H1 (cell line): ENCODE measurements at regions not wholly inside any gene's neighbourhood (a gene's known extent, or its start where the extent isn't known, plus 50 kb on each side); places are given as distances from the start of the nearest gene placed in this dataset.

ENCODE experiments used
- CTCF ChIA-PET: fragments of 300-600 bp; sonication (Branson Sonifier 250); formaldehyde crosslinking; loops from one replicate; lab custom pipeline; 2021; ENCODE audit not compliant: partially characterized antibody; lab: Charles Lee
- POLR2A ChIA-PET: fragments of 300-600 bp; sonication (Branson Sonifier 250); formaldehyde crosslinking; loops from one replicate; lab custom pipeline; 2021; ENCODE audit warnings: inconsistent platforms; ENCODE audit not compliant: partially characterized antibody; lab: Charles Lee
- DNase-seq, 2 experiments: peaks; one replicate each; pipeline versions ENCODE4 v3.0.0 to v3.0.0-alpha.2; 2010 to 2022; ENCODE audit warnings: low spot score in 2 of 2, low read depth in 1 of 2, mixed read lengths in 1 of 2
- FAIRE-seq: peaks from 2 replicates; lab custom pipeline; 2011; peaks lifted over from hg19 to GRCh38; lab: Jason Lieb, UNC
- H2AFZ ChIP-seq: 2 replicates; pipeline ENCODE4 v1.8.1; 2012; ENCODE audit warnings: low read length, inconsistent platforms
- H2AK5ac ChIP-seq: 2 replicates; pipeline ENCODE4 v1.6.1; 2013; ENCODE audit warnings: low read depth, low read length
- H2BK120ac ChIP-seq: replicated peaks from 2 replicates; pipeline ENCODE3; 2013; ENCODE audit warnings: low read depth, low read length, inconsistent platforms
- H2BK12ac ChIP-seq: 2 replicates; pipeline ENCODE4 v1.6.1; 2013; ENCODE audit warnings: low read depth, low read length
- H2BK15ac ChIP-seq: 2 replicates; pipeline ENCODE4 v1.6.1; 2013; ENCODE audit warnings: low read length
- H2BK20ac ChIP-seq: 2 replicates; pipeline ENCODE4 v1.6.1; 2013; ENCODE audit warnings: low read length
- H2BK5ac ChIP-seq: 2 replicates; pipeline ENCODE4 v1.6.1; 2013; ENCODE audit warnings: low read depth, low read length
- H3K14ac ChIP-seq: 2 replicates; pipeline ENCODE4 v1.6.1; 2013; ENCODE audit warnings: inconsistent platforms; ENCODE audit not compliant: insufficient read length
- H3K18ac ChIP-seq: 2 replicates; pipeline ENCODE4 v1.6.1; 2013; ENCODE audit warnings: low read length; ENCODE audit errors: extremely low read depth
- H3K23ac ChIP-seq: 2 replicates; pipeline ENCODE4 v1.6.1; 2013; ENCODE audit warnings: inconsistent platforms; ENCODE audit not compliant: insufficient read length
- H3K23me2 ChIP-seq: 2 replicates; pipeline ENCODE4 v1.6.1; 2013; ENCODE audit warnings: low read depth, low read length
- H3K27ac ChIP-seq: 2 replicates; pipeline ENCODE4 v1.6.1; 2011; ENCODE audit warnings: low read depth, low read length, inconsistent platforms
- H3K27me3 ChIP-seq, 4 experiments: replicated peaks in 1 of 4; 1 replicate in 1 of 4; 2 replicates in 3 of 4; pipeline versions ENCODE4 v1.6.1 to v1.8.1; 2011 to 2013; ENCODE audit warnings: low read length in 3 of 4, mild to moderate bottlenecking in 3 of 4, inconsistent platforms in 2 of 4, mixed read lengths in 2 of 4, moderate library complexity in 1 of 4; ENCODE audit not compliant: control insufficient read depth in 3 of 4, insufficient read depth in 3 of 4; ENCODE audit errors: extremely low read depth in 1 of 4
- H3K36me3 ChIP-seq, 4 experiments: 2 replicates each; pipeline versions ENCODE4 v1.6.1 to v1.8.1; 2011 to 2013; ENCODE audit warnings: mild to moderate bottlenecking in 4 of 4, low read length in 3 of 4, moderate library complexity in 2 of 4, control low read depth in 1 of 4, inconsistent platforms in 1 of 4; ENCODE audit not compliant: insufficient read depth in 4 of 4, control insufficient read depth in 2 of 4
- H3K4ac ChIP-seq: replicated peaks from 2 replicates; pipeline ENCODE3; 2013; ENCODE audit warnings: low read length, low read depth, mixed read lengths, inconsistent platforms; ENCODE audit not compliant: insufficient read length
- H3K4me1 ChIP-seq, 4 experiments: replicated peaks in 1 of 4; 1 replicate in 1 of 4; 2 replicates in 3 of 4; pipeline versions ENCODE4 v1.6.1 to v1.8.1; 2011 to 2013; ENCODE audit warnings: low read length in 3 of 4, inconsistent platforms in 2 of 4, mixed read lengths in 1 of 4; ENCODE audit not compliant: insufficient read depth in 4 of 4, control insufficient read depth in 3 of 4
- H3K4me2 ChIP-seq, 2 experiments: 2 replicates each; pipeline versions ENCODE4 v1.6.1 to v1.8.1; 2011 to 2013; ENCODE audit warnings: low read depth in 2 of 2, low read length in 2 of 2, control low read depth in 1 of 2, inconsistent platforms in 1 of 2, mild to moderate bottlenecking in 1 of 2; ENCODE audit not compliant: insufficient read depth in 1 of 2
- H3K4me3 ChIP-seq, 4 experiments: fragments of 200-600, 300-600 bp in 1 of 4; sonication (generic), shearing (Covaris generic), sonication (Bioruptor Twin) in 1 of 4; 2 replicates each; pipeline versions ENCODE4 v1.5.1 to v1.8.1; 2011 to 2016; ENCODE audit warnings: low read length in 4 of 4, low read depth in 3 of 4, control low read depth in 2 of 4, inconsistent platforms in 2 of 4, mild to moderate bottlenecking in 2 of 4, mixed read lengths in 1 of 4, moderate library complexity in 1 of 4; ENCODE audit not compliant: insufficient read depth in 2 of 4; ENCODE audit errors: extremely low read depth in 1 of 4
- H3K56ac ChIP-seq: replicated peaks from 2 replicates; pipeline ENCODE3; 2013; ENCODE audit warnings: low read depth, mild to moderate bottlenecking, mixed read lengths, low read length, inconsistent platforms; ENCODE audit not compliant: insufficient read length
- H3K79me1 ChIP-seq: 2 replicates; pipeline ENCODE4 v1.6.1; 2013; ENCODE audit warnings: low read depth, low read length, control low read depth
- H3K79me2 ChIP-seq, 2 experiments: 2 replicates each; pipeline versions ENCODE4 v1.6.1 to v1.8.1; 2012 to 2013; ENCODE audit warnings: low read length in 2 of 2, mild to moderate bottlenecking in 2 of 2, inconsistent platforms in 1 of 2; ENCODE audit not compliant: insufficient read depth in 2 of 2, control insufficient read depth in 1 of 2
- H3K9ac ChIP-seq, 4 experiments: replicated peaks in 1 of 4; 1 replicate in 1 of 4; 2 replicates in 3 of 4; pipeline versions ENCODE4 v1.6.1 to v1.8.1; 2011 to 2013; ENCODE audit warnings: low read depth in 3 of 4, low read length in 3 of 4, control low read depth in 2 of 4, mild to moderate bottlenecking in 2 of 4, moderate library complexity in 2 of 4, inconsistent platforms in 1 of 4; ENCODE audit errors: extremely low read depth in 1 of 4
- H3K9me3 ChIP-seq, 2 experiments: 2 replicates each; pipeline versions ENCODE4 v1.6.1 to v1.8.1; 2012 to 2013; ENCODE audit warnings: mild to moderate bottlenecking in 2 of 2, moderate library complexity in 2 of 2, control low read depth in 1 of 2, inconsistent platforms in 1 of 2, low read depth in 1 of 2, low read length in 1 of 2, mixed read lengths in 1 of 2; ENCODE audit not compliant: insufficient read depth in 2 of 2
- H4K20me1 ChIP-seq, 2 experiments: replicated peaks in 1 of 2; 2 replicates each; pipeline versions ENCODE3 to v1.8.1; 2011 to 2013; ENCODE audit warnings: inconsistent platforms in 2 of 2, low read length in 2 of 2, mild to moderate bottlenecking in 1 of 2; ENCODE audit not compliant: insufficient read depth in 2 of 2, control insufficient read depth in 1 of 2
- H4K5ac ChIP-seq: 2 replicates; pipeline ENCODE4 v1.6.1; 2013; ENCODE audit warnings: low read length, low read depth, mixed read lengths, inconsistent platforms; ENCODE audit not compliant: insufficient read length
- H4K8ac ChIP-seq: 2 replicates; pipeline ENCODE4 v1.8.0; 2013; ENCODE audit warnings: mild to moderate bottlenecking, moderate library complexity, low read length, inconsistent platforms; ENCODE audit not compliant: insufficient read depth; ENCODE audit errors: extremely low read depth
- H4K91ac ChIP-seq: replicated peaks from 2 replicates; pipeline ENCODE3; 2013; ENCODE audit warnings: low read length, mixed read lengths, inconsistent platforms; ENCODE audit not compliant: insufficient read length
- BCL11A ChIP-seq, 2 experiments: IDR thresholded peaks; one replicate each; pipeline ENCODE4 v1.6.1; 2011; ENCODE audit warnings: low read depth in 2 of 2, low read length in 2 of 2, mild to moderate bottlenecking in 2 of 2
- BRCA1 ChIP-seq: IDR thresholded peaks from 2 replicates; pipeline ENCODE4 v1.6.1; 2012; ENCODE audit warnings: low read depth, low read length, improper control_type of control experiment
- CEBPB ChIP-seq: IDR thresholded peaks from 2 replicates; pipeline ENCODE4 v1.6.1; 2012; ENCODE audit warnings: low read depth, low read length
- CREB1 ChIP-seq: IDR thresholded peaks from 2 replicates; pipeline ENCODE4 v1.6.1; 2012; ENCODE audit warnings: inconsistent platforms
- KDM1A ChIP-seq: fragments of 200-600, 300-600 bp; sonication (generic); IDR thresholded peaks from 2 replicates; pipeline ENCODE4 v1.7.1; 2016; ENCODE audit warnings: mild to moderate bottlenecking, low read length, borderline replicate concordance
- MAX ChIP-seq: IDR thresholded peaks from 2 replicates; pipeline ENCODE4 v1.6.1; 2012; ENCODE audit warnings: inconsistent platforms
- NANOG ChIP-seq: IDR thresholded peaks from 2 replicates; pipeline ENCODE4 v1.6.1; 2011; ENCODE audit warnings: low read length, low read depth, mild to moderate bottlenecking, inconsistent platforms; ENCODE audit not compliant: insufficient read depth, poor library complexity, severe bottlenecking
- NRF1 ChIP-seq: IDR thresholded peaks from 2 replicates; pipeline ENCODE4 v1.6.1; 2011; ENCODE audit warnings: mild to moderate bottlenecking, low read depth, low read length, improper control_type of control experiment
- RXRA ChIP-seq: IDR thresholded peaks from 2 replicates; pipeline ENCODE4 v1.6.1; 2011; ENCODE audit warnings: low read depth, mild to moderate bottlenecking, low read length, moderate library complexity; ENCODE audit not compliant: insufficient read depth
- SAP30 ChIP-seq: fragments of 300-600 bp; sonication (generic); IDR thresholded peaks from 2 replicates; pipeline ENCODE4 v1.7.1; 2012; ENCODE audit warnings: low read length, moderate library complexity, mild to moderate bottlenecking, inconsistent platforms; ENCODE audit not compliant: insufficient read depth, insufficient replicate concordance
- SIX5 ChIP-seq: IDR thresholded peaks from 2 replicates; pipeline ENCODE4 v1.6.1; 2011; ENCODE audit warnings: mild to moderate bottlenecking, low read depth, low read length
- SRF ChIP-seq: IDR thresholded peaks from 2 replicates; pipeline ENCODE4 v1.6.1; 2011; ENCODE audit warnings: mild to moderate bottlenecking, low read depth, low read length, moderate library complexity
- SUZ12 ChIP-seq: fragments of 200-600 bp; sonication (generic); IDR thresholded peaks from 2 replicates; pipeline ENCODE4 v1.6.1; 2012; ENCODE audit warnings: mild to moderate bottlenecking, inconsistent platforms, low read length, moderate library complexity, mixed read lengths
- TAF7 ChIP-seq: optimal IDR thresholded peaks from 2 replicates; pipeline ENCODE3; 2011; ENCODE audit warnings: low read depth, mild to moderate bottlenecking, inconsistent platforms, low read length, moderate library complexity, borderline replicate concordance
- YY1 ChIP-seq: IDR thresholded peaks from 2 replicates; pipeline ENCODE4 v1.6.1; 2011; ENCODE audit warnings: low read depth, mild to moderate bottlenecking, low read length
- WGBS, 2 experiments: shearing (Covaris generic) in 1 of 2; methylation state at CpG; one replicate each; pipeline versions ENCODE4 v1.1.6 to v1.1.7; 2013 to 2015; ENCODE audit warnings: low lambda C conversion rate in 2 of 2, mixed read lengths in 2 of 2, inconsistent platforms in 1 of 2, low coverage in 1 of 2, missing lambda C conversion rate in 1 of 2; ENCODE audit not compliant: insufficient replicate concordance in 2 of 2, insufficient coverage in 1 of 2, insufficient read length in 1 of 2; ENCODE audit errors: extremely low coverage in 1 of 2, missing lambda C conversion rate in 1 of 2; 5-methylcytosine and 5-hydroxymethylcytosine counted together

DNA sequence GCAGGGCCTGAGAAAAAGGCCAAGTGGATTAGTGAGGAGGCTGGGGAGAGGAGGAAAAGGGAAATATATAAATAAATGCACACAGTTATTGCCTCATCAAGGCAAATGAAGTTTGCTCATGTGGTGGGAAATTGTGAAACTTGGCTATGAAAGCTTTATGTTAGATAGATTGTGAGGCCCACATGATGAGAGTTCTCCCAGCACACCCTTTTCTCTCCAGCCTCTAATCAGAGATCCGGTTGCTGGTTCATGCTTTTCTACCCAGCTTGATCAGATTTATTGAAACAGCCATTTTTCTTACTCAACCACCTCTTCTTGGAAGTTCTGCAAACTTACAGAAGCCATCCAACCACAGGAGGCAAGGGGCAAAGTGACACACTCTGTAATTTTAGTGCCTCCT, 125.8 kb upstream of the KLF4 start:
- Histone ChIP-seq H3K4ac (no peak overlapping the region), H2BK120ac (no peak overlapping the region), H3K23ac (no peak overlapping the region), H3K9me3 (no peaks in the 10 kb centered on the region), H2BK5ac (no peak overlapping the region), H3K79me1 (no peaks in the 10 kb centered on the region), H3K56ac (no peak overlapping the region), H3K4me1 (no peaks in the 10 kb centered on the region), H3K4me3 (no peak overlapping the region), H3K27ac (no peak overlapping the region), H3K4me2 (no peak overlapping the region), H3K79me2 (no peaks in the 10 kb centered on the region), H2BK12ac (no peak overlapping the region), H2BK20ac (no peak overlapping the region), H3K14ac (no peak overlapping the region), H4K20me1 (no peaks in the 10 kb centered on the region), H3K9ac (no peak overlapping the region), H4K5ac (no peak overlapping the region), H4K8ac (no peak overlapping the region), H2AFZ (no peak overlapping the region), H3K27me3 (no peaks in the 10 kb centered on the region), H3K18ac (no peak overlapping the region), H3K36me3 (no peaks in the 10 kb centered on the region), H4K91ac (no peak overlapping the region), H2AK5ac (no peak overlapping the region), H2BK15ac (no peak overlapping the region), H3K23me2 (no peaks in the 10 kb centered on the region; the same call in 1 of the 2 replicates)
- ChIA-PET POLR2A (no interaction called here), CTCF (no interaction called here)
- WGBS, 2 experiments, result 100% methylated on average over 1 of the region's 1 CpG; no CpG with 5 or more reads in 1 of the 2 experiments
- FAIRE-seq (no peak), DNase-seq (no peak)
- no peak for TF ChIP-seq BRCA1
- TF ChIP-seq SIX5, result no peak
- TF ChIP-seq NANOG, result no peak
- TF ChIP-seq SUZ12, result no peak
- TF ChIP-seq KDM1A, result no peak
- TF ChIP-seq CEBPB, result no peak
- no peak for TF ChIP-seq MAX
- no peak for TF ChIP-seq SAP30
- no peak for TF ChIP-seq BCL11A (IDR thresholded peaks at IDR 0.05; ENCODE audit: low read depth in 2 of 2, low read length in 2 of 2)
- no peak for TF ChIP-seq SRF
- TF ChIP-seq YY1, result no peak
- TF ChIP-seq RXRA, result no peak
- no peak for TF ChIP-seq TAF7
- TF ChIP-seq CREB1, result no peak
- TF ChIP-seq NRF1, result no peak
